ENCODE measurements at regions not wholly inside any gene's neighbourhood (a gene's known extent, or its start where the extent isn't known, plus 50 kb on each side); places are given as distances from the start of the nearest gene placed in this dataset.

GRCh38 chr9:106613250-106613737 is 249.7 kb upstream of the ZNF462 start:
- DNase-seq (ENCODE audit: low spot score in 2 of 2): no peak
- intact Hi-C loops (cut with DNase I; ENCODE audit: low total_unique reads): no loop called here
- H3K4me3 ChIP-seq (ENCODE audit: low read depth, poor library complexity, severe bottlenecking): no peak overlapping the region
- TF ChIP-seq POLR2A (IDR thresholded peaks at IDR 0.05) (no peak), CTCF (IDR thresholded peaks at IDR 0.05) (no peak)
- 68 to 71% methylated on average over 3 of the region's 3 CpGs for WGBS, 2 donors

GRCh38 chr9:106615118-106615889 is 247.7 kb upstream of the ZNF462 start:
- TF ChIP-seq POLR2A (IDR thresholded peaks at IDR 0.05) (no peak), CTCF (IDR thresholded peaks at IDR 0.05) (no peak)
- DNase-seq (ENCODE audit: low spot score in 2 of 2): no peak
- H3K4me3 ChIP-seq (ENCODE audit: low read depth, poor library complexity, severe bottlenecking): no peak overlapping the region
- intact Hi-C loops (cut with DNase I; ENCODE audit: low total_unique reads): no loop called here
- WGBS, 2 donors: 72 to 77% methylated on average over 7 of the region's 7 CpGs

DNA sequence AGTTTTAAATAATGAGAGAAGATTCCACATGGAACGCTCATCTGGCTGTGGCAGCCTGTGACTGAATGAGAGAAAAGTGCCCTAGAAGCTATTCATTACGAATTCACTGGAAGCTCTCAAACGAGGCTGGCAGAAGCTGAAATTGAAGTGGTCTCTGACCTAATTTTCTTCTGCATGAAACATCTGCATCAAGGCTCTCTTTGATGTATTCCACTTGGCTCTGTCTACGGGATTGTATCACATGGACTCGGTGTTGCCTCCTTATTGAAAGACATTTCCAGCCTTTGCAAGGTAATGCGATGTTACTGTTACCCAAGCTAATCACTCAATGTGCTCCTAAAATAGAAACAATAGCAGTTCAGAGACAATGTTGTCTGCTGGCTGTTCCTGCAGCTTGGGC is 246.9 kb upstream of the ZNF462 start:
- intact Hi-C loops (cut with DNase I; ENCODE audit: low total_unique reads): no loop called here
- 53 to 64% methylated on average over 6 of the region's 6 CpGs for WGBS, 2 donors
- no peak for TF ChIP-seq POLR2A (IDR thresholded peaks at IDR 0.05)
- no peak for TF ChIP-seq CTCF (IDR thresholded peaks at IDR 0.05)
- no peak overlapping the region for H3K4me3 ChIP-seq (ENCODE audit: low read depth, poor library complexity, severe bottlenecking)
- DNase-seq (ENCODE audit: low spot score in 2 of 2): no peak

DNA sequence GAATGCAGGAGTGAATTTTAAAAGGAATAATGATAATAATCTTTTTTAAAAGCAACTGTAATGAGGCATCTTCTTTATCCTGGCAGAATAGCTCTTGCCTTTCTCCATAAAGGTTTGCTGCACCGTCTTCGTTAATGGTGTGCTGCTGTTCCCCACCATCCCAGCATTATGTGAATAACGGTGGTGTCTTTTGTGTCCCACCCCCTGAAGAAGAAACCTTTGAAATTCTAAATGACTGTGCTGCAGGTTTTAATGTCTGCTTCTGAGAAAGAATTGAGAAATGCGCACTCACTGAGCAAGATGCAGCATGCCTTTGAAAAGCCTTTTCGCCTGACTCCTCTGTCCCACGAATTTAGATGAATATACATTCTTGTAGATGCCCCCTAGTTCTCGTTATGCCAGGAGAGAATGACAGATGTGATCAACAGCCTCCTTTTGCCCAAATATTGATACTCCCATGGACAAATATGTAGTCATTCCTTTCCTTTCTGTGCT is 246.1 kb upstream of the ZNF462 start:
- intact Hi-C loops (cut with DNase I; ENCODE audit: low total_unique reads): no loop called here

GRCh38 chr9:106619211-106619610 is 243.8 kb upstream of the ZNF462 start:
- intact Hi-C loops (cut with DNase I; ENCODE audit: low total_unique reads): no loop called here
- no peak for DNase-seq (ENCODE audit: low spot score in 2 of 2)
- 65 to 67% methylated on average over 1 of the region's 1 CpG for WGBS, 2 donors
- no peak for TF ChIP-seq POLR2A (IDR thresholded peaks at IDR 0.05)
- TF ChIP-seq CTCF (IDR thresholded peaks at IDR 0.05): no peak
- no peak overlapping the region for H3K4me3 ChIP-seq (ENCODE audit: low read depth, poor library complexity, severe bottlenecking)

More for the DNA sequence above, 246.1 kb upstream of the ZNF462 start:
- TF ChIP-seq POLR2A (IDR thresholded peaks at IDR 0.05) (no peak), CTCF (IDR thresholded peaks at IDR 0.05) (no peak)
- H3K4me3 ChIP-seq (ENCODE audit: low read depth, poor library complexity, severe bottlenecking): no peak overlapping the region
- 74 to 81% methylated on average over 7 of the region's 7 CpGs for WGBS, 2 donors
- DNase-seq (ENCODE audit: low spot score in 2 of 2): no peak

Data from lower leg skin (tissue), 4 donors.